ENCODE measurements at regions not wholly inside any gene's neighbourhood (a gene's known extent, or its start where the extent isn't known, plus 50 kb on each side); places are given as distances from the start of the nearest gene placed in this dataset.

DNA sequence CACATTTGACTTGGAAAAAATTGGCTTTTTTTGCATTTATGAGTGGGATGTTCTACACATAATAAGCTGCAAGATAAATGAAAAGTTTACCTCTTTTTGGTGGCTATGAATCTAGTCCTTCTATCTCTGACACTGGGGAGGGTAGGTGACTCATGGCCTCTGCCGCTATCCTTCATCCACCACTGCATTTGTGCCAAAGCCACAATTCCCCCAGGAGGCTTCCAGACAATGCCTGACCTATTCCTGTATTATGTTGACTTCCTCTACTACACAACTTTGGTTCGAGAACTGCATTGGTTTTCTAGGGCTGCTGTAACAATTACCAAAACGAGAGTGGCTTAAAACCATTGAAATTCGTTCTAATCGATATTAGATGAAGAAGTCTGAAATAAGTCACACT lies 245.6 kb downstream of the TRAM1L1 start:
- TF ChIP-seq MXI1 (IDR thresholded peaks at IDR 0.05; ENCODE audit: borderline replicate concordance, low read depth, low read length): no peak
- TF ChIP-seq, protein P1, sequence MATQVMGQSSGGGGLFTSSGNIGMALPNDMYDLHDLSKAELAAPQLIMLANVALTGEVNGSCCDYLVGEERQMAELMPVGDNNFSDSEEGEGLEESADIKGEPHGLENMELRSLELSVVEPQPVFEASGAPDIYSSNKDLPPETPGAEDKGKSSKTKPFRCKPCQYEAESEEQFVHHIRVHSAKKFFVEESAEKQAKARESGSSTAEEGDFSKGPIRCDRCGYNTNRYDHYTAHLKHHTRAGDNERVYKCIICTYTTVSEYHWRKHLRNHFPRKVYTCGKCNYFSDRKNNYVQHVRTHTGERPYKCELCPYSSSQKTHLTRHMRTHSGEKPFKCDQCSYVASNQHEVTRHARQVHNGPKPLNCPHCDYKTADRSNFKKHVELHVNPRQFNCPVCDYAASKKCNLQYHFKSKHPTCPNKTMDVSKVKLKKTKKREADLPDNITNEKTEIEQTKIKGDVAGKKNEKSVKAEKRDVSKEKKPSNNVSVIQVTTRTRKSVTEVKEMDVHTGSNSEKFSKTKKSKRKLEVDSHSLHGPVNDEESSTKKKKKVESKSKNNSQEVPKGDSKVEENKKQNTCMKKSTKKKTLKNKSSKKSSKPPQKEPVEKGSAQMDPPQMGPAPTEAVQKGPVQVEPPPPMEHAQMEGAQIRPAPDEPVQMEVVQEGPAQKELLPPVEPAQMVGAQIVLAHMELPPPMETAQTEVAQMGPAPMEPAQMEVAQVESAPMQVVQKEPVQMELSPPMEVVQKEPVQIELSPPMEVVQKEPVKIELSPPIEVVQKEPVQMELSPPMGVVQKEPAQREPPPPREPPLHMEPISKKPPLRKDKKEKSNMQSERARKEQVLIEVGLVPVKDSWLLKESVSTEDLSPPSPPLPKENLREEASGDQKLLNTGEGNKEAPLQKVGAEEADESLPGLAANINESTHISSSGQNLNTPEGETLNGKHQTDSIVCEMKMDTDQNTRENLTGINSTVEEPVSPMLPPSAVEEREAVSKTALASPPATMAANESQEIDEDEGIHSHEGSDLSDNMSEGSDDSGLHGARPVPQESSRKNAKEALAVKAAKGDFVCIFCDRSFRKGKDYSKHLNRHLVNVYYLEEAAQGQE (IDR thresholded peaks at IDR 0.05; ENCODE audit: borderline replicate concordance in 1 of 2, low read depth in 1 of 2, low read length in 2 of 2): no peak
- TF ChIP-seq, protein P2, sequence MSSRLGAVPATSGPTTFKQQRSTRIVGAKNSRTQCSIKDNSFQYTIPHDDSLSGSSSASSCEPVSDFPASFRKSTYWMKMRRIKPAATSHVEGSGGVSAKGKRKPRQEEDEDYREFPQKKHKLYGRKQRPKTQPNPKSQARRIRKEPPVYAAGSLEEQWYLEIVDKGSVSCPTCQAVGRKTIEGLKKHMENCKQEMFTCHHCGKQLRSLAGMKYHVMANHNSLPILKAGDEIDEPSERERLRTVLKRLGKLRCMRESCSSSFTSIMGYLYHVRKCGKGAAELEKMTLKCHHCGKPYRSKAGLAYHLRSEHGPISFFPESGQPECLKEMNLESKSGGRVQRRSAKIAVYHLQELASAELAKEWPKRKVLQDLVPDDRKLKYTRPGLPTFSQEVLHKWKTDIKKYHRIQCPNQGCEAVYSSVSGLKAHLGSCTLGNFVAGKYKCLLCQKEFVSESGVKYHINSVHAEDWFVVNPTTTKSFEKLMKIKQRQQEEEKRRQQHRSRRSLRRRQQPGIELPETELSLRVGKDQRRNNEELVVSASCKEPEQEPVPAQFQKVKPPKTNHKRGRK (CRISPR knock-in tag; IDR thresholded peaks at IDR 0.05): no peak
- TF ChIP-seq ZNF432 (CRISPR knock-in tag; IDR thresholded peaks at IDR 0.05; ENCODE audit: borderline replicate concordance): no peak
- TF ChIP-seq, protein P3, sequence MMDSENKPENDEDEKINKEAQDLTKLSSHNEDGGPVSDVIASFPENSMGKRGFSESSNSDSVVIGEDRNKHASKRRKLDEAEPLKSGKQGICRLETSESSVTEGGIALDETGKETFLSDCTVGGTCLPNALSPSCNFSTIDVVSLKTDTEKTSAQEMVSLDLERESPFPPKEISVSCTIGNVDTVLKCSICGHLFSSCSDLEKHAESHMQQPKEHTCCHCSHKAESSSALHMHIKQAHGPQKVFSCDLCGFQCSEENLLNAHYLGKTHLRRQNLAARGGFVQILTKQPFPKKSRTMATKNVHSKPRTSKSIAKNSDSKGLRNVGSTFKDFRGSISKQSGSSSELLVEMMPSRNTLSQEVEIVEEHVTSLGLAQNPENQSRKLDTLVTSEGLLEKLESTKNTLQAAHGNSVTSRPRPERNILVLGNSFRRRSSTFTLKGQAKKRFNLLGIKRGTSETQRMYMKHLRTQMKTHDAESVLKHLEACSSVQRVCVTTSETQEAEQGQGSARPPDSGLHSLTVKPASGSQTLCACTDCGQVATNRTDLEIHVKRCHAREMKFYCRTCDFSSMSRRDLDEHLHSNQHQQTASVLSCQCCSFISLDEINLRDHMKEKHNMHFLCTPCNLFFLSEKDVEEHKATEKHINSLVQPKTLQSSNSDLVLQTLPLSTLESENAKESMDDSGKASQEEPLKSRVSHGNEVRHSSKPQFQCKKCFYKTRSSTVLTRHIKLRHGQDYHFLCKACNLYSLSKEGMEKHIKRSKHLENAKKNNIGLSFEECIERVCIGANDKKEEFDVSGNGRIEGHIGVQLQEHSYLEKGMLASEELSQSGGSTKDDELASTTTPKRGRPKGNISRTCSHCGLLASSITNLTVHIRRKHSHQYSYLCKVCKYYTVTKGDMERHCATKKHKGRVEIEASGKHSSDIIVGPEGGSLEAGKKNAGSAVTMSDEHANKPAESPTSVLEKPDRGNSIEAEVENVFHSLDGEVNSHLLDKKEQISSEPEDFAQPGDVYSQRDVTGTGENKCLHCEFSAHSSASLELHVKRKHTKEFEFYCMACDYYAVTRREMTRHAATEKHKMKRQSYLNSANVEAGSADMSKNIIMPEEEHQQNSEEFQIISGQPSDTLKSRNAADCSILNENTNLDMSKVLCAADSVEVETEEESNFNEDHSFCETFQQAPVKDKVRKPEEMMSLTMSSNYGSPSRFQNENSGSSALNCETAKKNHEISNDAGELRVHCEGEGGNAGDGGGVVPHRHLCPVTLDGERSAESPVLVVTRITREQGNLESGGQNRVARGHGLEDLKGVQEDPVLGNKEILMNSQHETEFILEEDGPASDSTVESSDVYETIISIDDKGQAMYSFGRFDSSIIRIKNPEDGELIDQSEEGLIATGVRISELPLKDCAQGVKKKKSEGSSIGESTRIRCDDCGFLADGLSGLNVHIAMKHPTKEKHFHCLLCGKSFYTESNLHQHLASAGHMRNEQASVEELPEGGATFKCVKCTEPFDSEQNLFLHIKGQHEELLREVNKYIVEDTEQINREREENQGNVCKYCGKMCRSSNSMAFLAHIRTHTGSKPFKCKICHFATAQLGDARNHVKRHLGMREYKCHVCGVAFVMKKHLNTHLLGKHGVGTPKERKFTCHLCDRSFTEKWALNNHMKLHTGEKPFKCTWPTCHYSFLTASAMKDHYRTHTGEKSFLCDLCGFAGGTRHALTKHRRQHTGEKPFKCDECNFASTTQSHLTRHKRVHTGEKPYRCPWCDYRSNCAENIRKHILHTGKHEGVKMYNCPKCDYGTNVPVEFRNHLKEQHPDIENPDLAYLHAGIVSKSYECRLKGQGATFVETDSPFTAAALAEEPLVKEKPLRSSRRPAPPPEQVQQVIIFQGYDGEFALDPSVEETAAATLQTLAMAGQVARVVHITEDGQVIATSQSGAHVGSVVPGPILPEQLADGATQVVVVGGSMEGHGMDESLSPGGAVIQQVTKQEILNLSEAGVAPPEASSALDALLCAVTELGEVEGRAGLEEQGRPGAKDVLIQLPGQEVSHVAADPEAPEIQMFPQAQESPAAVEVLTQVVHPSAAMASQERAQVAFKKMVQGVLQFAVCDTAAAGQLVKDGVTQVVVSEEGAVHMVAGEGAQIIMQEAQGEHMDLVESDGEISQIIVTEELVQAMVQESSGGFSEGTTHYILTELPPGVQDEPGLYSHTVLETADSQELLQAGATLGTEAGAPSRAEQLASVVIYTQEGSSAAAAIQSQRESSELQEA (CRISPR knock-in tag; IDR thresholded peaks at IDR 0.05; ENCODE audit: not compliant biosample characterization): no peak
- no peak for TF ChIP-seq NCOA5 (CRISPR knock-in tag; IDR thresholded peaks at IDR 0.05)
- TF ChIP-seq, protein P4, sequence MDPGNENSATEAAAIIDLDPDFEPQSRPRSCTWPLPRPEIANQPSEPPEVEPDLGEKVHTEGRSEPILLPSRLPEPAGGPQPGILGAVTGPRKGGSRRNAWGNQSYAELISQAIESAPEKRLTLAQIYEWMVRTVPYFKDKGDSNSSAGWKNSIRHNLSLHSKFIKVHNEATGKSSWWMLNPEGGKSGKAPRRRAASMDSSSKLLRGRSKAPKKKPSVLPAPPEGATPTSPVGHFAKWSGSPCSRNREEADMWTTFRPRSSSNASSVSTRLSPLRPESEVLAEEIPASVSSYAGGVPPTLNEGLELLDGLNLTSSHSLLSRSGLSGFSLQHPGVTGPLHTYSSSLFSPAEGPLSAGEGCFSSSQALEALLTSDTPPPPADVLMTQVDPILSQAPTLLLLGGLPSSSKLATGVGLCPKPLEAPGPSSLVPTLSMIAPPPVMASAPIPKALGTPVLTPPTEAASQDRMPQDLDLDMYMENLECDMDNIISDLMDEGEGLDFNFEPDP (CRISPR knock-in tag; conservative IDR thresholded peaks at IDR 0.05): no peak
- TF ChIP-seq, protein P5, sequence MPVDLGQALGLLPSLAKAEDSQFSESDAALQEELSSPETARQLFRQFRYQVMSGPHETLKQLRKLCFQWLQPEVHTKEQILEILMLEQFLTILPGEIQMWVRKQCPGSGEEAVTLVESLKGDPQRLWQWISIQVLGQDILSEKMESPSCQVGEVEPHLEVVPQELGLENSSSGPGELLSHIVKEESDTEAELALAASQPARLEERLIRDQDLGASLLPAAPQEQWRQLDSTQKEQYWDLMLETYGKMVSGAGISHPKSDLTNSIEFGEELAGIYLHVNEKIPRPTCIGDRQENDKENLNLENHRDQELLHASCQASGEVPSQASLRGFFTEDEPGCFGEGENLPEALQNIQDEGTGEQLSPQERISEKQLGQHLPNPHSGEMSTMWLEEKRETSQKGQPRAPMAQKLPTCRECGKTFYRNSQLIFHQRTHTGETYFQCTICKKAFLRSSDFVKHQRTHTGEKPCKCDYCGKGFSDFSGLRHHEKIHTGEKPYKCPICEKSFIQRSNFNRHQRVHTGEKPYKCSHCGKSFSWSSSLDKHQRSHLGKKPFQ (CRISPR knock-in tag; IDR thresholded peaks at IDR 0.05; ENCODE audit: insufficient replicate concordance): no peak
- TF ChIP-seq TBP (CRISPR knock-in tag; IDR thresholded peaks at IDR 0.05): no peak
- TF ChIP-seq, protein P6, sequence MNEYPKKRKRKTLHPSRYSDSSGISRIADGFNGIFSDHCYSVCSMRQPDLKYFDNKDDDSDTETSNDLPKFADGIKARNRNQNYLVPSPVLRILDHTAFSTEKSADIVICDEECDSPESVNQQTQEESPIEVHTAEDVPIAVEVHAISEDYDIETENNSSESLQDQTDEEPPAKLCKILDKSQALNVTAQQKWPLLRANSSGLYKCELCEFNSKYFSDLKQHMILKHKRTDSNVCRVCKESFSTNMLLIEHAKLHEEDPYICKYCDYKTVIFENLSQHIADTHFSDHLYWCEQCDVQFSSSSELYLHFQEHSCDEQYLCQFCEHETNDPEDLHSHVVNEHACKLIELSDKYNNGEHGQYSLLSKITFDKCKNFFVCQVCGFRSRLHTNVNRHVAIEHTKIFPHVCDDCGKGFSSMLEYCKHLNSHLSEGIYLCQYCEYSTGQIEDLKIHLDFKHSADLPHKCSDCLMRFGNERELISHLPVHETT (CRISPR knock-in tag; conservative IDR thresholded peaks at IDR 0.05): no peak
- TF ChIP-seq, protein P7, sequence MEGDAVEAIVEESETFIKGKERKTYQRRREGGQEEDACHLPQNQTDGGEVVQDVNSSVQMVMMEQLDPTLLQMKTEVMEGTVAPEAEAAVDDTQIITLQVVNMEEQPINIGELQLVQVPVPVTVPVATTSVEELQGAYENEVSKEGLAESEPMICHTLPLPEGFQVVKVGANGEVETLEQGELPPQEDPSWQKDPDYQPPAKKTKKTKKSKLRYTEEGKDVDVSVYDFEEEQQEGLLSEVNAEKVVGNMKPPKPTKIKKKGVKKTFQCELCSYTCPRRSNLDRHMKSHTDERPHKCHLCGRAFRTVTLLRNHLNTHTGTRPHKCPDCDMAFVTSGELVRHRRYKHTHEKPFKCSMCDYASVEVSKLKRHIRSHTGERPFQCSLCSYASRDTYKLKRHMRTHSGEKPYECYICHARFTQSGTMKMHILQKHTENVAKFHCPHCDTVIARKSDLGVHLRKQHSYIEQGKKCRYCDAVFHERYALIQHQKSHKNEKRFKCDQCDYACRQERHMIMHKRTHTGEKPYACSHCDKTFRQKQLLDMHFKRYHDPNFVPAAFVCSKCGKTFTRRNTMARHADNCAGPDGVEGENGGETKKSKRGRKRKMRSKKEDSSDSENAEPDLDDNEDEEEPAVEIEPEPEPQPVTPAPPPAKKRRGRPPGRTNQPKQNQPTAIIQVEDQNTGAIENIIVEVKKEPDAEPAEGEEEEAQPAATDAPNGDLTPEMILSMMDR (CRISPR knock-in tag; IDR thresholded peaks at IDR 0.05): no peak
- TF ChIP-seq NR3C1 (CRISPR knock-in tag; IDR thresholded peaks at IDR 0.05): no peak

All from HepG2 (cell line).